Neuronal stem cell (in vitro differentiated cells): ENCODE measurements at regions not wholly inside any gene's neighbourhood (a gene's known extent, or its start where the extent isn't known, plus 50 kb on each side); places are given as distances from the start of the nearest gene placed in this dataset.

Experiments used
- DNase-seq: peaks from one replicate; pipeline ENCODE4 v3.0.0-alpha.2; 2013; ENCODE audit warnings: low spot score
- H2AFZ ChIP-seq: one replicate; pipeline ENCODE4 v1.6.1; 2013; ENCODE audit warnings: mild to moderate bottlenecking, low read length, inconsistent platforms
- H2AK5ac ChIP-seq: 2 replicates; pipeline ENCODE4 v1.6.1; 2013; ENCODE audit warnings: low read depth, mild to moderate bottlenecking, inconsistent platforms, low read length, moderate library complexity, mixed read lengths
- H2BK120ac ChIP-seq: 2 replicates; pipeline ENCODE4 v1.6.1; 2013; ENCODE audit warnings: low read depth, mild to moderate bottlenecking, inconsistent platforms, low read length, moderate library complexity, mixed read lengths
- H2BK12ac ChIP-seq: one replicate; pipeline ENCODE4 v1.6.1; 2013; ENCODE audit warnings: low read length, inconsistent platforms
- H2BK15ac ChIP-seq: 2 replicates; pipeline ENCODE4 v1.6.1; 2013; ENCODE audit warnings: mild to moderate bottlenecking, low read length, inconsistent platforms, mixed read lengths
- H2BK5ac ChIP-seq: one replicate; pipeline ENCODE4 v1.6.1; 2013; ENCODE audit warnings: inconsistent platforms, mild to moderate bottlenecking, low read length, moderate library complexity
- H3K14ac ChIP-seq: one replicate; pipeline ENCODE4 v1.6.1; 2013; ENCODE audit warnings: low read length, inconsistent platforms
- H3K18ac ChIP-seq: 2 replicates; pipeline ENCODE4 v1.6.1; 2013; ENCODE audit warnings: low read length, inconsistent platforms
- H3K23ac ChIP-seq: 2 replicates; pipeline ENCODE4 v1.6.1; 2013; ENCODE audit warnings: low read depth, mild to moderate bottlenecking, mixed read lengths, low read length, inconsistent platforms; ENCODE audit not compliant: poor library complexity
- H3K27ac ChIP-seq: replicated peaks from 3 replicates; pipeline ENCODE4 v1.5.1; 2013; ENCODE audit warnings: low read length, inconsistent platforms
- H3K27me3 ChIP-seq, 3 experiments: 2 replicates each; pipeline ENCODE4 v1.6.1; 2013; ENCODE audit warnings: low read length in 3 of 3, mild to moderate bottlenecking in 2 of 3, inconsistent platforms in 1 of 3, low read depth in 1 of 3, mixed read lengths in 1 of 3, moderate library complexity in 1 of 3; ENCODE audit not compliant: control insufficient read depth in 3 of 3, insufficient read depth in 3 of 3
- H3K36me3 ChIP-seq, 2 donors: replicated peaks in 1 of 2; 2 replicates each; pipeline ENCODE4 v1.6.1; 2013; ENCODE audit warnings: low read length in 2 of 2; ENCODE audit not compliant: control insufficient read depth in 2 of 2, insufficient read depth in 2 of 2
- H3K4ac ChIP-seq: 2 replicates; pipeline ENCODE4 v1.6.1; 2013; ENCODE audit warnings: inconsistent platforms, mild to moderate bottlenecking, low read length, moderate library complexity
- H3K4me1 ChIP-seq, 2 donors: 1 replicate in 1 of 2; 2 replicates in 1 of 2; pipeline ENCODE4 v1.6.1; 2013; ENCODE audit warnings: low read length in 2 of 2, low read depth in 1 of 2; ENCODE audit not compliant: control insufficient read depth in 2 of 2, insufficient read depth in 1 of 2
- H3K4me2 ChIP-seq: one replicate; pipeline ENCODE4 v1.6.1; 2013; ENCODE audit warnings: mild to moderate bottlenecking, low read length, inconsistent platforms; ENCODE audit not compliant: insufficient read depth, poor library complexity, severe bottlenecking
- H3K4me3 ChIP-seq, 2 donors: 2 replicates each; pipeline ENCODE4 v1.5.1; 2013; ENCODE audit warnings: low read length in 2 of 2, mild to moderate bottlenecking in 2 of 2, inconsistent platforms in 1 of 2, moderate library complexity in 1 of 2
- H3K79me1 ChIP-seq: one replicate; pipeline ENCODE4 v1.6.1; 2013; ENCODE audit warnings: low read depth, mild to moderate bottlenecking, inconsistent platforms, low read length, moderate library complexity
- H3K9ac ChIP-seq: one replicate; pipeline ENCODE4 v1.6.1; 2013; ENCODE audit warnings: mild to moderate bottlenecking, low read depth, low read length, inconsistent platforms; ENCODE audit not compliant: poor library complexity
- H3K9me3 ChIP-seq, 2 donors: replicated peaks in 1 of 2; 2 replicates each; pipeline versions ENCODE3 to v1.6.1; 2013; ENCODE audit warnings: low read length in 2 of 2, mild to moderate bottlenecking in 2 of 2, inconsistent platforms in 1 of 2, low read depth in 1 of 2, mixed read lengths in 1 of 2, moderate library complexity in 1 of 2; ENCODE audit not compliant: control insufficient read depth in 2 of 2, insufficient read depth in 1 of 2
- H4K8ac ChIP-seq: one replicate; pipeline ENCODE4 v1.6.1; 2013; ENCODE audit warnings: low read depth, mild to moderate bottlenecking, inconsistent platforms, low read length, moderate library complexity
- H4K91ac ChIP-seq: one replicate; pipeline ENCODE4 v1.6.1; 2013; ENCODE audit warnings: low read length, low read depth, mild to moderate bottlenecking, inconsistent platforms; ENCODE audit not compliant: poor library complexity
- WGBS, 2 donors: extraction: QIAGEN DNeasy Blood & Tissue Kit; methylation state at CpG; one replicate each; pipeline ENCODE4 v1.1.7; 2013; ENCODE audit warnings: missing lambda C conversion rate in 2 of 2, mixed read lengths in 1 of 2; ENCODE audit not compliant: insufficient read length in 2 of 2, insufficient replicate concordance in 1 of 2; ENCODE audit errors: extremely low coverage in 2 of 2; 5-methylcytosine and 5-hydroxymethylcytosine counted together

DNA sequence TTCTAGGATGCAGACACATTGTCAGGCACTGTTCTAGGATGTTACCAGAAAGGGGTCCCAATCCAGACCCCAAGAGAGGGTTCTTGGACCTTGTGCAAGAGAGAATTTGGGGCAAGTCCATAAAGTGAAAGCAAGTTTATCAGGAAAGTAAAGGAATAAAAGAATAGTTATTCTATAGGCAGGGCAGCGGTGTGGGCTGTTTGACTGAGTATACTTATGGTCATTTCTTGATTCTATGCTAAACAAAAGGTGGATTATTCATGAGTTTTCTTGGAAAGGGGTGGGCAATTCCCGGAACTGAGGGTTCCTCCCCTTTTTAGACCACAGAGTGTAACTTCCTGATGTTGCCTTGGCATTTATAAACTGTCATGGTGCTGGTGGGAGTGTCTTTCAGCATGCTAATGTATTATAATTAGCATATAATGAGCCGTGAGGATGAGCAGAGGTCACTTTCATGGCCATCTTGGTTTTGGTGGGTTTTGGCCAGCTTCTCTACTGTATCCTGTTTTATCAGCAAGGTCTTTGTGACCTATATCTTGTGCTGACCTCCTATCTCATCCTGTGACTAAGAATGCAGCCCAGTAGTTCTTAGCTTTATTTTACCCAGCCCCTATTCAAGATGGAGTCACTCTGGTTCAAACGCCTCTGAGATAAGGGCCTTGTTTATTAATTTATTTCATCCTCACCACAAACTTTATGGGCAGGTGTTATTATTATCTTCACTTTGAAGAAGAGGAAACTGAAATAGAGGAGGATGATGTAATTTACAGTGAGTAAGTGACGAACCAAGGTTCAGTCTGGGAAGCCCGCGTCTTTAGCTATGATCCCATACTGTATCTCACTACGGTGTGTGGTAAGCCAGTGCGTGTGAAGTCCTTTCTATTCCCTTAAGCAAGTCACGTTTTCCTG, 186.0 kb upstream of the KLF4 start:
- no peak overlapping the region for H2BK15ac ChIP-seq
- no peak overlapping the region for H3K9ac ChIP-seq
- H3K4ac ChIP-seq, result no peak overlapping the region
- H3K4me2 ChIP-seq, result no peak overlapping the region
- no peaks in the 10 kb centered on the region for H3K9me3 ChIP-seq
- no peaks in the 10 kb centered on the region for H3K4me1 ChIP-seq
- H3K27ac ChIP-seq, result no peak overlapping the region
- no peak overlapping the region for H3K18ac ChIP-seq
- no peak overlapping the region for H4K91ac ChIP-seq
- H2BK120ac ChIP-seq, result no peak overlapping the region
- H4K8ac ChIP-seq, result no peak overlapping the region
- H3K23ac ChIP-seq, result no peak overlapping the region
- H2AK5ac ChIP-seq, result no peak overlapping the region
- H3K79me1 ChIP-seq, result no peaks in the 10 kb centered on the region
- no peak overlapping the region for H2BK12ac ChIP-seq
- no peak overlapping the region for H2BK5ac ChIP-seq
- H3K14ac ChIP-seq, result no peak overlapping the region
- H3K4me3 ChIP-seq, result no peak overlapping the region
- DNase-seq, result no peak
- no peaks in the 10 kb centered on the region for H3K27me3 ChIP-seq
- WGBS, 2 donors, result no CpG with 5 or more reads among the region's 10 CpGs
- no peak overlapping the region for H2AFZ ChIP-seq
- H3K36me3 ChIP-seq, result no peaks in the 10 kb centered on the region

DNA sequence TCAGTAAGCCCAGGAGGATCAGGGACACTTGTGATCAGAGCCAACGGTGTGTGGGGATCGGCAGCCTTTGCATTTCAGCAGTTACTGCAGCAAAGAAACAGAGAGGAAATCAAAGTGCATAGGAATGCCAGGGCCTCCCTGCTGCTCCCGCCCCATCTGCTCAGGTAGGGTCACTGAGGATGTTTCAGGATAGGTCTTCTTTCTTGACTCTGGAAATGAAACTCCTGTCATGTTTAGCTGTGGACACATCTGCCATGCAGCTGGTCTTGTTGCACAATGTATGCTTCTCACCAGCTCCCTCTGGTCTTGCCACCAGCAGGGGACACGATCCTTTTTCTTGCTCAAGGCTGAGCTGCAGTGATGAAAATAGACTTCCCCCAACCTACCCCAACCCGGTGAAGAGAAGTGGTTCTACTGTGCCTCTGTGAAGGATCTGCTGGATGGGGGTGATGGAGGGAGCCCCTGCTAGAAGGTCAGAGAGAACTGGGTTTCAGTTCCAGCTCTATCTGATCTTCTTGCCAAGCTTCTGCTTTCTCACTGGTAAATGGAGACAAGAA, 185.2 kb upstream of the KLF4 start:
- Histone ChIP-seq H2AK5ac (no peak overlapping the region), H3K27me3 (no peaks in the 10 kb centered on the region), H3K79me1 (no peaks in the 10 kb centered on the region), H3K9ac (no peak overlapping the region), H4K91ac (no peak overlapping the region), H3K9me3 (no peaks in the 10 kb centered on the region), H2AFZ (no peak overlapping the region), H3K4me3 (no peak overlapping the region), H4K8ac (no peak overlapping the region), H3K4me2 (no peak overlapping the region), H3K4me1 (no peaks in the 10 kb centered on the region), H2BK12ac (no peak overlapping the region), H3K36me3 (no peaks in the 10 kb centered on the region), H3K27ac (no peak overlapping the region), H3K4ac (no peak overlapping the region), H3K23ac (no peak overlapping the region), H2BK5ac (no peak overlapping the region), H3K18ac (no peak overlapping the region), H2BK120ac (no peak overlapping the region), H2BK15ac (no peak overlapping the region), H3K14ac (no peak overlapping the region)
- DNase-seq, result no peak
- WGBS, 2 donors, result no CpG with 5 or more reads among the region's 5 CpGs

DNA sequence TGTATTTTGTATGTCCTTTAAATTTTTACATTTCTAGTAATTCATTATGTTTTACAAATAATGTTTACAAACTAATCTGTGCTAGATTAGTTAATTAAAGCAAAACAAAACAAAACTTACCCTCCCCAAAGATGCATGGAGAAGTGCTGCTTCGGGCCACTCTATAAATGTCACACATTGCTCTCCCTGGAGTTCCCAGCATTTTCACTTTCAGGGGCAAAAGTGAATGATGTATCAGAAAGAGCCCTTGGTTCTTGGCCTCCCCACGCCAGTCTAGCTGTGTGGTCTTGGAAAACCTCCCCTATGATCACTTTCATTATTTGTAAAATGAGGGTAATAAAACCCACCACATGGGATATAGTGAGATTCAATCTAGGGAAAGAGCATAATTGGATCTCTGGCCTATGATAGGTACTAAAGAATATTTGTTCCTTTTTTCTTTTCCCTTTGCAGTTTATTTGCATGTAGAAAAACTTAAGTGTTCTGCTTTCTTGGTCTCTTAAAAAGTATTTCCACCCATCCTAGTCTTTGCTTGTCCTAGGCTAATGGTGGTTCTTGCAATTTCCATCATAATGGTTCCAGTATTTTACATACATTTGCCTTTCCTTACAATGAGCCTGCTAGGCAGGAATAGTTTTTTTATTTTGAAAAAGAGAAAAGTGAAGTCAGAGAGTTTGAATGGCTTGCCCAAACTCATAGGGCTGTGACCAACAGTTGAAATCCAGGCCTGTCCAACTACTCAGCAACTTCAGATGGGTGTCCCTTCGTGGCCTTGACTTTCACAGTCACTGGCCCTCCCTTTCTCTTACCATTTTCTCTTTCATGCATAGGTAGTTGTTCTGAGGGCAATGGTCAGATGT, 184.5 kb upstream of the KLF4 start:
- H3K4ac ChIP-seq, result no peak overlapping the region
- no peaks in the 10 kb centered on the region for H3K79me1 ChIP-seq
- no peak overlapping the region for H3K9ac ChIP-seq
- no peak overlapping the region for H2AK5ac ChIP-seq
- peaks cover 0 to 2% of the 10 kb centered on the region in 2 donors for H3K4me1 ChIP-seq
- H3K27me3 ChIP-seq, result no peaks in the 10 kb centered on the region
- no peak overlapping the region for H3K23ac ChIP-seq
- no peak overlapping the region for H4K8ac ChIP-seq
- no peak overlapping the region for H2AFZ ChIP-seq
- no peak overlapping the region for H2BK5ac ChIP-seq
- H3K4me3 ChIP-seq, result no peak overlapping the region
- H2BK120ac ChIP-seq, result no peak overlapping the region
- H3K18ac ChIP-seq, result no peak overlapping the region
- no peak overlapping the region for H2BK15ac ChIP-seq
- H3K36me3 ChIP-seq, result no peaks in the 10 kb centered on the region
- H2BK12ac ChIP-seq, result no peak overlapping the region
- H4K91ac ChIP-seq, result no peak overlapping the region
- H3K14ac ChIP-seq, result no peak overlapping the region
- no CpG with 5 or more reads among the region's 3 CpGs for WGBS, 2 donors
- no peak overlapping the region for H3K4me2 ChIP-seq
- no peaks in the 10 kb centered on the region for H3K9me3 ChIP-seq
- DNase-seq, result no peak
- no peak overlapping the region for H3K27ac ChIP-seq

DNA sequence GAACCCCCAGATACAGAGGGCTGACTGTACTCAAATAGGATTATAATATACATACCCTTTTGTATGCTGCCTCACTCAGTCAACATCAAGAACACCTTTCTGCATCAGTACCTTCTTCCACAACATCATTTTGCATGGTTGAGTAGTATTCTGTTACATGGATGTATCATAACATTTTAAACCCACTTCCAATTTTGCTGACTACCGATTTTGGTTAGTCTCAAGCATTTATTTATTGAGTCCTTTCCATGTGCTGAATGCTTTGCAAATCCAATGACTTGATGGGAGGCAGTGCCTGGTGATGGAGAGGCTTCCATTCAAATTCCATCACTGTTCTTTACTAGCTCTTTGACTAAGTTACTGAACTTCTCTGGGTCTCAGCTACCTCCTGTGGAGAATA, 182.0 kb upstream of the KLF4 start:
- no peak overlapping the region for H2BK12ac ChIP-seq
- DNase-seq, result no peak
- no peak overlapping the region for H2BK15ac ChIP-seq
- no peak overlapping the region for H3K4me2 ChIP-seq
- no peak overlapping the region for H4K91ac ChIP-seq
- H2AK5ac ChIP-seq, result no peak overlapping the region
- peaks cover 0 to 4% of the 10 kb centered on the region in 2 donors for H3K4me1 ChIP-seq
- no peak overlapping the region for H3K18ac ChIP-seq
- H3K9ac ChIP-seq, result no peak overlapping the region
- no peaks in the 10 kb centered on the region for H3K9me3 ChIP-seq
- H2AFZ ChIP-seq, result no peak overlapping the region
- H3K79me1 ChIP-seq, result no peaks in the 10 kb centered on the region
- no peaks in the 10 kb centered on the region for H3K36me3 ChIP-seq
- WGBS, 2 donors, result no CpG with 5 or more reads among the region's 1 CpG
- no peak overlapping the region for H3K23ac ChIP-seq
- no peak overlapping the region for H3K27ac ChIP-seq
- no peaks in the 10 kb centered on the region for H3K27me3 ChIP-seq
- H2BK120ac ChIP-seq, result no peak overlapping the region
- no peak overlapping the region for H3K14ac ChIP-seq
- H3K4me3 ChIP-seq, result no peak overlapping the region
- H2BK5ac ChIP-seq, result no peak overlapping the region
- H3K4ac ChIP-seq, result no peak overlapping the region
- H4K8ac ChIP-seq, result no peak overlapping the region
